GM23338 (cell line): ENCODE measurements at regions not wholly inside any gene's neighbourhood (a gene's known extent, or its start where the extent isn't known, plus 50 kb on each side); places are given as distances from the start of the nearest gene placed in this dataset.

Source experiments
- ATAC-seq: fragments of 200-7000 bp; cut with Tn5 transposase; 3 replicates; pipeline ENCODE4 v1.9.1; 2020
- DNase-seq: peaks from one replicate; pipeline ENCODE4 v3.0.0-alpha.2; 2015; ENCODE audit warnings: low spot score
- H2AFZ ChIP-seq: fragments of 200-600 bp; sonication (generic); 2 replicates; pipeline ENCODE4 v1.8.0; 2016; ENCODE audit warnings: antibody characterized with exemption, mild to moderate bottlenecking, moderate library complexity
- H3F3A ChIP-seq: fragments of 200-600 bp; sonication (generic); replicated peaks from 2 replicates; pipeline ENCODE4 v1.8.0; 2017; ENCODE audit warnings: antibody characterized with exemption, mixed run types, low read depth
- H3K27ac ChIP-seq: fragments of 200-600 bp; sonication (generic); 2 replicates; pipeline ENCODE4 v1.6.1; 2016; ENCODE audit warnings: low read depth
- H3K27me3 ChIP-seq: fragments of 200-600 bp; sonication (generic); 2 replicates; pipeline ENCODE4 v1.8.0; 2016; ENCODE audit warnings: mild to moderate bottlenecking, mixed run types, moderate library complexity; ENCODE audit not compliant: insufficient read depth
- H3K36me3 ChIP-seq: fragments of 200-600 bp; sonication (generic); 2 replicates; pipeline ENCODE4 v1.8.0; 2016; ENCODE audit warnings: mild to moderate bottlenecking; ENCODE audit not compliant: insufficient read depth
- H3K4me1 ChIP-seq: fragments of 200-600 bp; sonication (generic); 2 replicates; pipeline ENCODE4 v1.8.0; 2016; ENCODE audit warnings: mild to moderate bottlenecking, moderate library complexity; ENCODE audit not compliant: insufficient read depth
- H3K4me2 ChIP-seq: fragments of 200-600 bp; sonication (generic); 2 replicates; pipeline ENCODE4 v1.7.1; 2017; ENCODE audit warnings: mixed run types
- H3K4me3 ChIP-seq: fragments of 200-600 bp; sonication (generic); 2 replicates; pipeline ENCODE4 v1.6.1; 2016; ENCODE audit warnings: mixed run types
- H3K79me2 ChIP-seq: fragments of 200-600 bp; sonication (generic); replicated peaks from 2 replicates; pipeline ENCODE4 v1.8.0; 2017; ENCODE audit warnings: mild to moderate bottlenecking; ENCODE audit not compliant: insufficient read depth
- H3K9me2 ChIP-seq: fragments of 200-600 bp; sonication (generic); 2 replicates; pipeline ENCODE4 v1.8.0; 2017; ENCODE audit not compliant: insufficient read depth
- H4K20me1 ChIP-seq: fragments of 200-600 bp; sonication (generic); replicated peaks from 2 replicates; pipeline ENCODE4 v1.8.0; 2017; ENCODE audit warnings: mild to moderate bottlenecking; ENCODE audit not compliant: insufficient read depth
- H3K27ac Mint-ChIP-seq: 2 replicates; pipeline ENCODE4 v1.8.0; 2020; ENCODE audit warnings: inconsistent platforms, mild to moderate bottlenecking, moderate library complexity, mixed read lengths
- H3K27me3 Mint-ChIP-seq: 3 replicates; pipeline ENCODE4 v1.8.0; 2022; ENCODE audit warnings: low read depth, mild to moderate bottlenecking, moderate library complexity, mixed read lengths, inconsistent platforms; ENCODE audit not compliant: insufficient read depth, poor library complexity
- H3K36me3 Mint-ChIP-seq: 3 replicates; pipeline ENCODE4 v1.8.0; 2021; ENCODE audit warnings: low read depth, mild to moderate bottlenecking, inconsistent platforms, moderate library complexity, mixed read lengths
- H3K4me1 Mint-ChIP-seq: 3 replicates; pipeline ENCODE4 v1.8.0; 2020; ENCODE audit warnings: mild to moderate bottlenecking, inconsistent platforms, mixed read lengths
- H3K4me3 Mint-ChIP-seq: 3 replicates; pipeline ENCODE4 v1.8.0; 2021; ENCODE audit warnings: moderate library complexity, mild to moderate bottlenecking, inconsistent platforms, mixed read lengths
- H3K9me3 Mint-ChIP-seq: 3 replicates; pipeline ENCODE4 v1.8.0; 2020; ENCODE audit warnings: moderate library complexity, mild to moderate bottlenecking, inconsistent platforms, mixed read lengths
- EZH2 ChIP-seq: fragments of 200-600 bp; sonication (generic); IDR thresholded peaks from one replicate; pipeline ENCODE4 v1.8.0; 2017; ENCODE audit warnings: antibody characterized with exemption, mild to moderate bottlenecking, low read depth; ENCODE audit not compliant: unreplicated experiment
- JUNB ChIP-seq: IDR thresholded peaks from one replicate; pipeline ENCODE4 v1.6.1; 2016; ENCODE audit warnings: antibody characterized with exemption; ENCODE audit not compliant: unreplicated experiment
- NANOG ChIP-seq: IDR thresholded peaks from 2 replicates; pipeline ENCODE4 v1.6.1; 2016; ENCODE audit warnings: antibody characterized with exemption, borderline replicate concordance
- POLR2AphosphoS5 ChIP-seq: IDR thresholded peaks from 2 replicates; pipeline ENCODE4 v1.6.1; 2016; ENCODE audit warnings: antibody characterized with exemption, low read depth
- STAT1 ChIP-seq: IDR thresholded peaks from one replicate; pipeline ENCODE4 v1.6.1; 2016; ENCODE audit warnings: antibody characterized with exemption; ENCODE audit not compliant: unreplicated experiment
- ZNF114 ChIP-seq: fragments of 250-450 bp; sonication (Bioruptor Pico); IDR thresholded peaks from 2 replicates; pipeline ENCODE4 v1.5.0; 2020; ENCODE audit warnings: mild to moderate bottlenecking, moderate library complexity
- ZNF331 ChIP-seq: fragments of 250-450 bp; sonication (Bioruptor Pico); IDR thresholded peaks from 2 replicates; pipeline ENCODE4 v1.5.0; 2020; ENCODE audit warnings: low read depth, mild to moderate bottlenecking, moderate library complexity
- TF ChIP-seq, protein P1 (sequence below): fragments of 250-450 bp; sonication (Bioruptor Pico); IDR thresholded peaks from 2 replicates; pipeline ENCODE4 v1.5.0; 2020; ENCODE audit warnings: mild to moderate bottlenecking, moderate library complexity
- TF ChIP-seq, protein P2 (sequence below): IDR thresholded peaks from 2 replicates; pipeline ENCODE4 v1.6.1; 2016; ENCODE audit warnings: antibody characterized with exemption
- TF ChIP-seq, protein P3 (sequence below), 2 experiments: fragments of 200-600 bp in 1 of 2; sonication (generic) in 1 of 2; conservative IDR thresholded peaks; 2 replicates each; pipeline versions ENCODE4 v1.5.1 to v1.6.1; 2016 to 2017; ENCODE audit warnings: antibody characterized with exemption in 2 of 2, low read depth in 2 of 2, mild to moderate bottlenecking in 2 of 2, moderate library complexity in 1 of 2

DNA sequence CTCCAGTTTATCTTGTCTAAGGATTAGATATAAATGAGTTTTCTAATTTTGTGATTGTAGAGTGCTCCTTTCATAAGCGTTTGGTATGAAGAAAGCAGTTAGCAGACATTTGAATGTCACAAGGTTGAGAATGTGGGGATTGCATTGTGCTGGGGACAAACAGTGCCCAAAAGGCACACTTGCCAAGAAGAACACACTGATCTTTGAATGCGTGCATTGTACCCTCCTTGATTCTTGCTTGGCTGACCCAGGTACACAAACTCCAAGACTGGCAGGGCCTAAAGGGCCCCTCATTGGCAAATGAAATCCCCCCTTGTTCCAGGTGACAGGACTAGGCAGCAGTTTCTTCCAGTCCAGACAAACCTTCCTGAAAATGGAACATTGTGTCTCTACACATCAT, 96.9 kb upstream of the LIFR start:
- Histone ChIP-seq H3K9me2 (peaks cover 6% of the 10 kb centered on the region), H4K20me1 (no peaks in the 10 kb centered on the region), H2AFZ (no peak overlapping the region), H3K27ac (no peak overlapping the region), H3K79me2 (no peaks in the 10 kb centered on the region), H3F3A (no peaks in the 10 kb centered on the region), H3K27me3 (no peaks in the 10 kb centered on the region), H3K4me2 (no peak overlapping the region), H3K4me3 (no peak overlapping the region), H3K4me1 (no peaks in the 10 kb centered on the region), H3K36me3 (no peaks in the 10 kb centered on the region)
- Mint-ChIP-seq H3K9me3 (no peaks in the 10 kb centered on the region), H3K4me1 (peaks cover 17% of the 10 kb centered on the region), H3K36me3 (no peaks in the 10 kb centered on the region), H3K4me3 (no peak overlapping the region), H3K27me3 (peaks cover 1% of the 10 kb centered on the region), H3K27ac (peak overlapping the region; percentile 14; the same call in 1 of the 2 replicates)
- DNase-seq (no peak), ATAC-seq (no peak)
- TF ChIP-seq JUNB (no peak), STAT1 (no peak), EZH2 (no peak), ZNF114 (CRISPR knock-in tag) (no peak), NANOG (no peak), ZNF331 (no peak), POLR2AphosphoS5 (no peak)
- TF ChIP-seq, protein P1, sequence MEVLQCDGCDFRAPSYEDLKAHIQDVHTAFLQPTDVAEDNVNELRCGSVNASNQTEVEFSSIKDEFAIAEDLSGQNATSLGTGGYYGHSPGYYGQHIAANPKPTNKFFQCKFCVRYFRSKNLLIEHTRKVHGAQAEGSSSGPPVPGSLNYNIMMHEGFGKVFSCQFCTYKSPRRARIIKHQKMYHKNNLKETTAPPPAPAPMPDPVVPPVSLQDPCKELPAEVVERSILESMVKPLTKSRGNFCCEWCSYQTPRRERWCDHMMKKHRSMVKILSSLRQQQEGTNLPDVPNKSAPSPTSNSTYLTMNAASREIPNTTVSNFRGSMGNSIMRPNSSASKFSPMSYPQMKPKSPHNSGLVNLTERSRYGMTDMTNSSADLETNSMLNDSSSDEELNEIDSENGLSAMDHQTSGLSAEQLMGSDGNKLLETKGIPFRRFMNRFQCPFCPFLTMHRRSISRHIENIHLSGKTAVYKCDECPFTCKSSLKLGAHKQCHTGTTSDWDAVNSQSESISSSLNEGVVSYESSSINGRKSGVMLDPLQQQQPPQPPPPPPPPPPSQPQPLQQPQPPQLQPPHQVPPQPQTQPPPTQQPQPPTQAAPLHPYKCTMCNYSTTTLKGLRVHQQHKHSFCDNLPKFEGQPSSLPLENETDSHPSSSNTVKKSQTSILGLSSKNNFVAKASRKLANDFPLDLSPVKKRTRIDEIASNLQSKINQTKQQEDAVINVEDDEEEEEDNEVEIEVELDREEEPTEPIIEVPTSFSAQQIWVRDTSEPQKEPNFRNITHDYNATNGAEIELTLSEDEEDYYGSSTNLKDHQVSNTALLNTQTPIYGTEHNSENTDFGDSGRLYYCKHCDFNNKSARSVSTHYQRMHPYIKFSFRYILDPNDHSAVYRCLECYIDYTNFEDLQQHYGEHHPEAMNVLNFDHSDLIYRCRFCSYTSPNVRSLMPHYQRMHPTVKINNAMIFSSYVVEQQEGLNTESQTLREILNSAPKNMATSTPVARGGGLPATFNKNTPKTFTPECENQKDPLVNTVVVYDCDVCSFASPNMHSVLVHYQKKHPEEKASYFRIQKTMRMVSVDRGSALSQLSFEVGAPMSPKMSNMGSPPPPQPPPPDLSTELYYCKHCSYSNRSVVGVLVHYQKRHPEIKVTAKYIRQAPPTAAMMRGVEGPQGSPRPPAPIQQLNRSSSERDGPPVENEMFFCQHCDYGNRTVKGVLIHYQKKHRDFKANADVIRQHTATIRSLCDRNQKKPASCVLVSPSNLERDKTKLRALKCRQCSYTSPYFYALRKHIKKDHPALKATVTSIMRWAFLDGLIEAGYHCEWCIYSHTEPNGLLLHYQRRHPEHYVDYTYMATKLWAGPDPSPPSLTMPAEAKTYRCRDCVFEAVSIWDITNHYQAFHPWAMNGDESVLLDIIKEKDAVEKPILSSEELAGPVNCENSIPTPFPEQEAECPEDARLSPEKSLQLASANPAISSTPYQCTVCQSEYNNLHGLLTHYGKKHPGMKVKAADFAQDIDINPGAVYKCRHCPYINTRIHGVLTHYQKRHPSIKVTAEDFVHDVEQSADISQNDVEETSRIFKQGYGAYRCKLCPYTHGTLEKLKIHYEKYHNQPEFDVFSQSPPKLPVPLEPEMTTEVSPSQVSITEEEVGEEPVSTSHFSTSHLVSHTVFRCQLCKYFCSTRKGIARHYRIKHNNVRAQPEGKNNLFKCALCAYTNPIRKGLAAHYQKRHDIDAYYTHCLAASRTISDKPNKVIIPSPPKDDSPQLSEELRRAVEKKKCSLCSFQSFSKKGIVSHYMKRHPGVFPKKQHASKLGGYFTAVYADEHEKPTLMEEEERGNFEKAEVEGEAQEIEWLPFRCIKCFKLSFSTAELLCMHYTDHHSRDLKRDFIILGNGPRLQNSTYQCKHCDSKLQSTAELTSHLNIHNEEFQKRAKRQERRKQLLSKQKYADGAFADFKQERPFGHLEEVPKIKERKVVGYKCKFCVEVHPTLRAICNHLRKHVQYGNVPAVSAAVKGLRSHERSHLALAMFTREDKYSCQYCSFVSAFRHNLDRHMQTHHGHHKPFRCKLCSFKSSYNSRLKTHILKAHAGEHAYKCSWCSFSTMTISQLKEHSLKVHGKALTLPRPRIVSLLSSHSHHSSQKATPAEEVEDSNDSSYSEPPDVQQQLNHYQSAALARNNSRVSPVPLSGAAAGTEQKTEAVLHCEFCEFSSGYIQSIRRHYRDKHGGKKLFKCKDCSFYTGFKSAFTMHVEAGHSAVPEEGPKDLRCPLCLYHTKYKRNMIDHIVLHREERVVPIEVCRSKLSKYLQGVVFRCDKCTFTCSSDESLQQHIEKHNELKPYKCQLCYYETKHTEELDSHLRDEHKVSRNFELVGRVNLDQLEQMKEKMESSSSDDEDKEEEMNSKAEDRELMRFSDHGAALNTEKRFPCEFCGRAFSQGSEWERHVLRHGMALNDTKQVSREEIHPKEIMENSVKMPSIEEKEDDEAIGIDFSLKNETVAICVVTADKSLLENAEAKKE (CRISPR knock-in tag) = no peak
- TF ChIP-seq, protein P2, sequence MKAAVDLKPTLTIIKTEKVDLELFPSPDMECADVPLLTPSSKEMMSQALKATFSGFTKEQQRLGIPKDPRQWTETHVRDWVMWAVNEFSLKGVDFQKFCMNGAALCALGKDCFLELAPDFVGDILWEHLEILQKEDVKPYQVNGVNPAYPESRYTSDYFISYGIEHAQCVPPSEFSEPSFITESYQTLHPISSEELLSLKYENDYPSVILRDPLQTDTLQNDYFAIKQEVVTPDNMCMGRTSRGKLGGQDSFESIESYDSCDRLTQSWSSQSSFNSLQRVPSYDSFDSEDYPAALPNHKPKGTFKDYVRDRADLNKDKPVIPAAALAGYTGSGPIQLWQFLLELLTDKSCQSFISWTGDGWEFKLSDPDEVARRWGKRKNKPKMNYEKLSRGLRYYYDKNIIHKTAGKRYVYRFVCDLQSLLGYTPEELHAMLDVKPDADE = no peak
- TF ChIP-seq, protein P3, sequence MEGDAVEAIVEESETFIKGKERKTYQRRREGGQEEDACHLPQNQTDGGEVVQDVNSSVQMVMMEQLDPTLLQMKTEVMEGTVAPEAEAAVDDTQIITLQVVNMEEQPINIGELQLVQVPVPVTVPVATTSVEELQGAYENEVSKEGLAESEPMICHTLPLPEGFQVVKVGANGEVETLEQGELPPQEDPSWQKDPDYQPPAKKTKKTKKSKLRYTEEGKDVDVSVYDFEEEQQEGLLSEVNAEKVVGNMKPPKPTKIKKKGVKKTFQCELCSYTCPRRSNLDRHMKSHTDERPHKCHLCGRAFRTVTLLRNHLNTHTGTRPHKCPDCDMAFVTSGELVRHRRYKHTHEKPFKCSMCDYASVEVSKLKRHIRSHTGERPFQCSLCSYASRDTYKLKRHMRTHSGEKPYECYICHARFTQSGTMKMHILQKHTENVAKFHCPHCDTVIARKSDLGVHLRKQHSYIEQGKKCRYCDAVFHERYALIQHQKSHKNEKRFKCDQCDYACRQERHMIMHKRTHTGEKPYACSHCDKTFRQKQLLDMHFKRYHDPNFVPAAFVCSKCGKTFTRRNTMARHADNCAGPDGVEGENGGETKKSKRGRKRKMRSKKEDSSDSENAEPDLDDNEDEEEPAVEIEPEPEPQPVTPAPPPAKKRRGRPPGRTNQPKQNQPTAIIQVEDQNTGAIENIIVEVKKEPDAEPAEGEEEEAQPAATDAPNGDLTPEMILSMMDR (conservative IDR thresholded peaks at IDR 0.05; ENCODE audit: low read depth in 2 of 2) = no peak
